ENCODE measurements at regions not wholly inside any gene's neighbourhood (a gene's known extent, or its start where the extent isn't known, plus 50 kb on each side); places are given as distances from the start of the nearest gene placed in this dataset.

DNA sequence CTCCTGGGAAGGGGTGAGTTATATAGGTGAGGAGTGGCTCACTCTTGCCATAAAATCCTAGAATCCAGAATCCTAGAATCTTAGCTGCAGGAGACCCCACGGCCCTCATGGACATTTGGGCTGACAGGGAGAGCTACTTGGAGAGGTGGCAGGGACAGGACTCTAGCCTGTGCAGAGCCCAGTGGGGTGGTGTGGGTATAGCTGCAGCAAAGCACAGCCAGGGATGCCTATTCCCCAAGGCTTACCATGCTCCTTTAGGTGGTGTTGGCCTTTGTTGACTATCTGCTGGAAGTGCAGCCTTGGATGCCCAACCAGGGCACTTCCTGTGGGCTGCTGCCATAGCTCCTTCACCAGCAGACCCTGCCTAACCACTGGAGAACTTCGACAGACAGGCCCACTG, 70.0 kb upstream of the PTPN3 start:
- Histone ChIP-seq H3K4me3 (no peak overlapping the region), H3K27me3 (peaks cover 0 to 20% (median 0%) of the 10 kb centered on the region in 4 donors), H3K4me1 (no peaks in the 10 kb centered on the region), H3K36me3 (no peaks in the 10 kb centered on the region), H3K27ac (replicated peaks in 1 of 4) (no peak overlapping the region), H3K9me3 (peaks cover 0 to 5% (median 0%) of the 10 kb centered on the region in 4 donors)
- DNase-seq (ENCODE audit: extremely low spot score), result peak; percentile 68
- TF ChIP-seq POLR2AphosphoS5 (IDR thresholded peaks at IDR 0.05), result no peak
- no peak for TF ChIP-seq EP300 (IDR thresholded peaks at IDR 0.05)
- TF ChIP-seq, protein P1, sequence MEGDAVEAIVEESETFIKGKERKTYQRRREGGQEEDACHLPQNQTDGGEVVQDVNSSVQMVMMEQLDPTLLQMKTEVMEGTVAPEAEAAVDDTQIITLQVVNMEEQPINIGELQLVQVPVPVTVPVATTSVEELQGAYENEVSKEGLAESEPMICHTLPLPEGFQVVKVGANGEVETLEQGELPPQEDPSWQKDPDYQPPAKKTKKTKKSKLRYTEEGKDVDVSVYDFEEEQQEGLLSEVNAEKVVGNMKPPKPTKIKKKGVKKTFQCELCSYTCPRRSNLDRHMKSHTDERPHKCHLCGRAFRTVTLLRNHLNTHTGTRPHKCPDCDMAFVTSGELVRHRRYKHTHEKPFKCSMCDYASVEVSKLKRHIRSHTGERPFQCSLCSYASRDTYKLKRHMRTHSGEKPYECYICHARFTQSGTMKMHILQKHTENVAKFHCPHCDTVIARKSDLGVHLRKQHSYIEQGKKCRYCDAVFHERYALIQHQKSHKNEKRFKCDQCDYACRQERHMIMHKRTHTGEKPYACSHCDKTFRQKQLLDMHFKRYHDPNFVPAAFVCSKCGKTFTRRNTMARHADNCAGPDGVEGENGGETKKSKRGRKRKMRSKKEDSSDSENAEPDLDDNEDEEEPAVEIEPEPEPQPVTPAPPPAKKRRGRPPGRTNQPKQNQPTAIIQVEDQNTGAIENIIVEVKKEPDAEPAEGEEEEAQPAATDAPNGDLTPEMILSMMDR (IDR thresholded peaks at IDR 0.05), result no peak
- TF ChIP-seq POLR2A (IDR thresholded peaks at IDR 0.05; ENCODE audit: low read depth), result no peak
- 85% methylated on average over 2 of the region's 2 CpGs for WGBS
- intact Hi-C loops (cut with DNase I), result no loop called here

GRCh38 chr9:109568568-109569210, 70.6 kb upstream of the PTPN3 start:
- Histone ChIP-seq H3K9me3 (peaks cover 0 to 5% (median 0%) of the 10 kb centered on the region in 4 donors), H3K36me3 (no peaks in the 10 kb centered on the region), H3K4me3 (no peak overlapping the region), H3K27ac (replicated peaks in 1 of 4) (no peak overlapping the region), H3K27me3 (peaks cover 0 to 20% (median 0%) of the 10 kb centered on the region in 4 donors), H3K4me1 (no peaks in the 10 kb centered on the region)
- 91% methylated on average over 2 of the region's 2 CpGs for WGBS
- peak; percentile 55 for DNase-seq (ENCODE audit: extremely low spot score)
- no peak for TF ChIP-seq POLR2AphosphoS5 (IDR thresholded peaks at IDR 0.05)
- TF ChIP-seq, protein P1 (IDR thresholded peaks at IDR 0.05), result no peak
- TF ChIP-seq POLR2A (IDR thresholded peaks at IDR 0.05; ENCODE audit: low read depth), result no peak
- no peak for TF ChIP-seq EP300 (IDR thresholded peaks at IDR 0.05)
- intact Hi-C loops (cut with DNase I), result no loop called here

DNA sequence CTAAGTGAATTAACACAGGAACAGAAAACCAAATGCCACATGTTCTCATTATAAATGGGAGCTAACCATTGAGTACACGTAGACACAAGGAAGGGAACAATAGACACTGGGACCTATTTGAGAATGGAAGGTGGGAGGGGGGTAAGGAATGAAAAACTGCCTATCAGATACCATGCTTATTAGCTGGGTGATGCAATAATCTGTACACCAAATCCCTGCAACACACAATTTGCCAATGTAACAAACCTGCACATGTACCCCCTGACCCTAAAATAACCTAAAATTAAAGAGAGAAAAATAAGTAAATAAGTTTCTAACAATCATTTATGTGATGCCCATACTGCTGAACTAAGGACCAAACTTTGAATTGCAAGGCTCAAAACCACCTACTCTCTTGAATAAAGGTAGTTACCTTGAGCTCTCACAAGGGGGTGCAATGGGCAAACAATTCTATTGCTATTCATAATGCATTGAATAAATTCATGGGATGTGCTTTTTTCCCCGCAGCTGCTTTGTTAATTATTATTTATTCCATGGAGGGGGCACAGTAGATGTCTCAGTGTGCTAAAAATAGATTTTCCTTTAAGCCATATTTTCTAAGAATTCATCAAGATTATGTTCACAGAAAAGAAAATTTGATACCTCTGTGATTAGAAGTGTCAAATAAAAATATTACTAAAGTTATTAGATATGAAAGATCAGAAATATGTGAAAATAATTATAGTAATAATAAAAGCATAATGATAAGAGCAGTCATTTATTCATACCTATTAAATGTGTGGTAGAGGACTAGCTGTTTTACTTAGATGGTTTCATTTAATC, 76.2 kb upstream of the PTPN3 start:
- no peak overlapping the region for H3K27ac ChIP-seq (replicated peaks in 1 of 4)
- no peaks in the 10 kb centered on the region for H3K27me3 ChIP-seq
- intact Hi-C loops (cut with DNase I), result loop anchor here (2.0 to 10.0 kb wide), 2 partner anchors 245 to 581 kb away; no protein-coding TSS in a partner anchor
- H3K36me3 ChIP-seq, result no peaks in the 10 kb centered on the region
- DNase-seq (ENCODE audit: extremely low spot score), result peak; percentile 29
- no peaks in the 10 kb centered on the region for H3K4me1 ChIP-seq
- H3K4me3 ChIP-seq, result no peak overlapping the region
- WGBS, result 9% methylated on average over 2 of the region's 2 CpGs
- TF ChIP-seq, protein P1 (IDR thresholded peaks at IDR 0.05), result peak; percentile 60 to 68 (median 63)
- no peak for TF ChIP-seq EP300 (IDR thresholded peaks at IDR 0.05)
- peaks cover 0 to 5% (median 0%) of the 10 kb centered on the region in 4 donors for H3K9me3 ChIP-seq

DNA sequence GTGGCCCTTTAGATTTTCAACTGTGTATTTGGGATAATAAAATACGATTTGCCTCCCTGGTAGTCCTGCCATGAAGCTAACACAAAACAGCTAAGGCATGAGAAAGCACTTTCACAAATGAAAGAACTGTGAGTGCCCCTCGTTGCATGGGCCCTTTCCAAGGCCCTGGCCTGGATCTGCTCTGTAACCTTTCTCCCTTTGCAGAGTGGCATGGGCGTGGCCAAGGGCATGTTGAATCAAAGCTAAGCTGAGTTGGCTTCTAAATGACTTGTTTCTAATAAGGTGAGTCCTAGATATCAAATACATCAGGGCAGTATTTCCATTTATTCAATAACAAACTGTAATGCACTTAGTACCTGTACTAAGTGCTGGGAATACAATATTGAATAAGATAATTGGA, 78.7 kb upstream of the PTPN3 start:
- H3K27ac ChIP-seq (replicated peaks in 1 of 4), result no peak overlapping the region
- no peaks in the 10 kb centered on the region for H3K36me3 ChIP-seq
- peak; percentile 53 for DNase-seq (ENCODE audit: extremely low spot score)
- WGBS, result 79% methylated on average over 3 of the region's 3 CpGs
- TF ChIP-seq, protein P1 (IDR thresholded peaks at IDR 0.05), result no peak
- TF ChIP-seq POLR2AphosphoS5 (IDR thresholded peaks at IDR 0.05) (no peak), POLR2A (IDR thresholded peaks at IDR 0.05; ENCODE audit: low read depth) (no peak), EP300 (IDR thresholded peaks at IDR 0.05) (no peak)
- no peaks in the 10 kb centered on the region for H3K4me1 ChIP-seq
- no peaks in the 10 kb centered on the region for H3K27me3 ChIP-seq
- intact Hi-C loops (cut with DNase I), result loop anchor here (10.0 kb wide), 1 partner anchor 578 kb away; no protein-coding TSS in a partner anchor
- no peaks in the 10 kb centered on the region for H3K9me3 ChIP-seq
- no peak overlapping the region for H3K4me3 ChIP-seq
